ENCODE measurements at regions not wholly inside any gene's neighbourhood (a gene's known extent, or its start where the extent isn't known, plus 50 kb on each side); places are given as distances from the start of the nearest gene placed in this dataset.

- TF ChIP-seq, protein P1, sequence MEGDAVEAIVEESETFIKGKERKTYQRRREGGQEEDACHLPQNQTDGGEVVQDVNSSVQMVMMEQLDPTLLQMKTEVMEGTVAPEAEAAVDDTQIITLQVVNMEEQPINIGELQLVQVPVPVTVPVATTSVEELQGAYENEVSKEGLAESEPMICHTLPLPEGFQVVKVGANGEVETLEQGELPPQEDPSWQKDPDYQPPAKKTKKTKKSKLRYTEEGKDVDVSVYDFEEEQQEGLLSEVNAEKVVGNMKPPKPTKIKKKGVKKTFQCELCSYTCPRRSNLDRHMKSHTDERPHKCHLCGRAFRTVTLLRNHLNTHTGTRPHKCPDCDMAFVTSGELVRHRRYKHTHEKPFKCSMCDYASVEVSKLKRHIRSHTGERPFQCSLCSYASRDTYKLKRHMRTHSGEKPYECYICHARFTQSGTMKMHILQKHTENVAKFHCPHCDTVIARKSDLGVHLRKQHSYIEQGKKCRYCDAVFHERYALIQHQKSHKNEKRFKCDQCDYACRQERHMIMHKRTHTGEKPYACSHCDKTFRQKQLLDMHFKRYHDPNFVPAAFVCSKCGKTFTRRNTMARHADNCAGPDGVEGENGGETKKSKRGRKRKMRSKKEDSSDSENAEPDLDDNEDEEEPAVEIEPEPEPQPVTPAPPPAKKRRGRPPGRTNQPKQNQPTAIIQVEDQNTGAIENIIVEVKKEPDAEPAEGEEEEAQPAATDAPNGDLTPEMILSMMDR (conservative IDR thresholded peaks at IDR 0.05; ENCODE audit: low read depth, low read length) = no peak
- TF ChIP-seq EZH2 (IDR thresholded peaks at IDR 0.05; ENCODE audit: borderline replicate concordance, low read depth, low read length, poor library complexity, severe bottlenecking) = no peak
These were observed 81.7 kb upstream of the GIMD1 start for GRCh38 chr4:106450249-106450648.
